IMR-90 (cell line): ENCODE measurements at regions not wholly inside any gene's neighbourhood (a gene's known extent, or its start where the extent isn't known, plus 50 kb on each side); places are given as distances from the start of the nearest gene placed in this dataset.
A peak's percentile ranks its signal among the peaks of the same experiment; 100 is the strongest.

ENCODE experiments used
- ELK1 ChIP-seq: fragments of 150-350 bp; IDR thresholded peaks from 2 replicates; pipeline ENCODE4 v1.6.1; 2016; ENCODE audit warnings: low read depth, mild to moderate bottlenecking, low read length, moderate library complexity, borderline replicate concordance
- POLR2A ChIP-seq: IDR thresholded peaks from 2 replicates; pipeline ENCODE4 v1.6.1; 2012; ENCODE audit warnings: mild to moderate bottlenecking, low read depth, low read length
- RAD21 ChIP-seq: IDR thresholded peaks from 2 replicates; pipeline ENCODE4 v1.6.1; 2012; ENCODE audit warnings: low read length, improper control_type of control experiment
- RCOR1 ChIP-seq: IDR thresholded peaks from 2 replicates; pipeline ENCODE4 v1.6.1; 2012; ENCODE audit warnings: mild to moderate bottlenecking, low read length, improper control_type of control experiment; ENCODE audit not compliant: insufficient replicate concordance
- RFX5 ChIP-seq: IDR thresholded peaks from 2 replicates; pipeline ENCODE4 v1.8.0; 2012; ENCODE audit warnings: low read depth, mild to moderate bottlenecking, low read length, moderate library complexity
- SMC3 ChIP-seq: fragments of 150-350 bp; IDR thresholded peaks from 2 replicates; pipeline ENCODE4 v1.6.1; 2016; ENCODE audit warnings: low read depth, mild to moderate bottlenecking, antibody characterized with exemption, low read length, moderate library complexity
- USF2 ChIP-seq: fragments of 150-350 bp; IDR thresholded peaks from 2 replicates; pipeline ENCODE4 v1.6.1; 2017; ENCODE audit warnings: mild to moderate bottlenecking, antibody characterized with exemption, low read length, low read depth
- TF ChIP-seq, protein P1 (sequence below): conservative IDR thresholded peaks from 2 replicates; pipeline ENCODE4 v1.5.1; 2012; ENCODE audit warnings: mild to moderate bottlenecking, low read depth, low read length, improper control_type of control experiment

GRCh38 chr1:72557446-72558049 lies 275.2 kb upstream of the NEGR1 start:
- TF ChIP-seq SMC3 (no peak), POLR2A (no peak), RFX5 (no peak), RAD21 (no peak), ELK1 (no peak), RCOR1 (no peak), USF2 (no peak)
- TF ChIP-seq, protein P1, sequence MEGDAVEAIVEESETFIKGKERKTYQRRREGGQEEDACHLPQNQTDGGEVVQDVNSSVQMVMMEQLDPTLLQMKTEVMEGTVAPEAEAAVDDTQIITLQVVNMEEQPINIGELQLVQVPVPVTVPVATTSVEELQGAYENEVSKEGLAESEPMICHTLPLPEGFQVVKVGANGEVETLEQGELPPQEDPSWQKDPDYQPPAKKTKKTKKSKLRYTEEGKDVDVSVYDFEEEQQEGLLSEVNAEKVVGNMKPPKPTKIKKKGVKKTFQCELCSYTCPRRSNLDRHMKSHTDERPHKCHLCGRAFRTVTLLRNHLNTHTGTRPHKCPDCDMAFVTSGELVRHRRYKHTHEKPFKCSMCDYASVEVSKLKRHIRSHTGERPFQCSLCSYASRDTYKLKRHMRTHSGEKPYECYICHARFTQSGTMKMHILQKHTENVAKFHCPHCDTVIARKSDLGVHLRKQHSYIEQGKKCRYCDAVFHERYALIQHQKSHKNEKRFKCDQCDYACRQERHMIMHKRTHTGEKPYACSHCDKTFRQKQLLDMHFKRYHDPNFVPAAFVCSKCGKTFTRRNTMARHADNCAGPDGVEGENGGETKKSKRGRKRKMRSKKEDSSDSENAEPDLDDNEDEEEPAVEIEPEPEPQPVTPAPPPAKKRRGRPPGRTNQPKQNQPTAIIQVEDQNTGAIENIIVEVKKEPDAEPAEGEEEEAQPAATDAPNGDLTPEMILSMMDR: peak; percentile 20; the same call in 1 of the 2 replicates
